ENCODE measurements at regions not wholly inside any gene's neighbourhood (a gene's known extent, or its start where the extent isn't known, plus 50 kb on each side); places are given as distances from the start of the nearest gene placed in this dataset.

DNA sequence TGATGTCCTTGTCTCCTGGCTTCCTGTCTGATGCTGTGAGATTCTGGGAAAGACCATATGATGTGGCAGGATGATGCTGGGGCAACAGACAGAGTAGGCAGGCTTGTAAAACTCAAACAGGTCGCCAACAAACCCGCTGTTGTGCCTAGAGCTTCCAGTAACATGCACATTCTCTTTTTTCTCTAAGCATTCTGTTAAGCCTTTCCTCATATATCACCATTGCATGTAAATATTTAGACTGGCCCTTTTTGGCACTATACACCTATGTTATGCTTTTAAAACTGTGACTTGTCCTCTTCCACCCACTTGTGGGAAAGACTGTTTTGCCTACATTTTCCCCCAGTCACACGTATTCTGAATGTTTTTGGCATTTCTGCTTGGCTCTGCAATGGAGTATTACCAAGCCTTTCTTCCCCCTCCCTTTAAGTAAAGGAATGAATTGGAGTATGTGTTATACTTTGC lies 250.4 kb upstream of the TANK start:
- no peak for TF ChIP-seq GATA3 (IDR thresholded peaks at IDR 0.05; ENCODE audit: low read depth, low read length)
- no peak for TF ChIP-seq GATA2 (IDR thresholded peaks at IDR 0.05; ENCODE audit: low read depth, low read length)
